Neuronal stem cell (in vitro differentiated cells): ENCODE measurements at regions not wholly inside any gene's neighbourhood (a gene's known extent, or its start where the extent isn't known, plus 50 kb on each side); places are given as distances from the start of the nearest gene placed in this dataset.

Experiments used
- DNase-seq: peaks from one replicate; pipeline ENCODE4 v3.0.0-alpha.2; 2013; ENCODE audit warnings: low spot score
- H2AFZ ChIP-seq: one replicate; pipeline ENCODE4 v1.6.1; 2013; ENCODE audit warnings: mild to moderate bottlenecking, low read length, inconsistent platforms
- H2AK5ac ChIP-seq: 2 replicates; pipeline ENCODE4 v1.6.1; 2013; ENCODE audit warnings: low read depth, mild to moderate bottlenecking, inconsistent platforms, low read length, moderate library complexity, mixed read lengths
- H2BK120ac ChIP-seq: 2 replicates; pipeline ENCODE4 v1.6.1; 2013; ENCODE audit warnings: low read depth, mild to moderate bottlenecking, inconsistent platforms, low read length, moderate library complexity, mixed read lengths
- H2BK12ac ChIP-seq: one replicate; pipeline ENCODE4 v1.6.1; 2013; ENCODE audit warnings: low read length, inconsistent platforms
- H2BK15ac ChIP-seq: 2 replicates; pipeline ENCODE4 v1.6.1; 2013; ENCODE audit warnings: mild to moderate bottlenecking, low read length, inconsistent platforms, mixed read lengths
- H2BK5ac ChIP-seq: one replicate; pipeline ENCODE4 v1.6.1; 2013; ENCODE audit warnings: inconsistent platforms, mild to moderate bottlenecking, low read length, moderate library complexity
- H3K14ac ChIP-seq: one replicate; pipeline ENCODE4 v1.6.1; 2013; ENCODE audit warnings: low read length, inconsistent platforms
- H3K18ac ChIP-seq: 2 replicates; pipeline ENCODE4 v1.6.1; 2013; ENCODE audit warnings: low read length, inconsistent platforms
- H3K23ac ChIP-seq: 2 replicates; pipeline ENCODE4 v1.6.1; 2013; ENCODE audit warnings: low read depth, mild to moderate bottlenecking, mixed read lengths, low read length, inconsistent platforms; ENCODE audit not compliant: poor library complexity
- H3K27ac ChIP-seq: replicated peaks from 3 replicates; pipeline ENCODE4 v1.5.1; 2013; ENCODE audit warnings: low read length, inconsistent platforms
- H3K27me3 ChIP-seq, 3 experiments: 2 replicates each; pipeline ENCODE4 v1.6.1; 2013; ENCODE audit warnings: low read length in 3 of 3, mild to moderate bottlenecking in 2 of 3, inconsistent platforms in 1 of 3, low read depth in 1 of 3, mixed read lengths in 1 of 3, moderate library complexity in 1 of 3; ENCODE audit not compliant: control insufficient read depth in 3 of 3, insufficient read depth in 3 of 3
- H3K36me3 ChIP-seq, 2 donors: replicated peaks in 1 of 2; 2 replicates each; pipeline ENCODE4 v1.6.1; 2013; ENCODE audit warnings: low read length in 2 of 2; ENCODE audit not compliant: control insufficient read depth in 2 of 2, insufficient read depth in 2 of 2
- H3K4ac ChIP-seq: 2 replicates; pipeline ENCODE4 v1.6.1; 2013; ENCODE audit warnings: inconsistent platforms, mild to moderate bottlenecking, low read length, moderate library complexity
- H3K4me1 ChIP-seq, 2 donors: 1 replicate in 1 of 2; 2 replicates in 1 of 2; pipeline ENCODE4 v1.6.1; 2013; ENCODE audit warnings: low read length in 2 of 2, low read depth in 1 of 2; ENCODE audit not compliant: control insufficient read depth in 2 of 2, insufficient read depth in 1 of 2
- H3K4me2 ChIP-seq: one replicate; pipeline ENCODE4 v1.6.1; 2013; ENCODE audit warnings: mild to moderate bottlenecking, low read length, inconsistent platforms; ENCODE audit not compliant: insufficient read depth, poor library complexity, severe bottlenecking
- H3K4me3 ChIP-seq, 2 donors: 2 replicates each; pipeline ENCODE4 v1.5.1; 2013; ENCODE audit warnings: low read length in 2 of 2, mild to moderate bottlenecking in 2 of 2, inconsistent platforms in 1 of 2, moderate library complexity in 1 of 2
- H3K79me1 ChIP-seq: one replicate; pipeline ENCODE4 v1.6.1; 2013; ENCODE audit warnings: low read depth, mild to moderate bottlenecking, inconsistent platforms, low read length, moderate library complexity
- H3K9ac ChIP-seq: one replicate; pipeline ENCODE4 v1.6.1; 2013; ENCODE audit warnings: mild to moderate bottlenecking, low read depth, low read length, inconsistent platforms; ENCODE audit not compliant: poor library complexity
- H3K9me3 ChIP-seq, 2 donors: replicated peaks in 1 of 2; 2 replicates each; pipeline versions ENCODE3 to v1.6.1; 2013; ENCODE audit warnings: low read length in 2 of 2, mild to moderate bottlenecking in 2 of 2, inconsistent platforms in 1 of 2, low read depth in 1 of 2, mixed read lengths in 1 of 2, moderate library complexity in 1 of 2; ENCODE audit not compliant: control insufficient read depth in 2 of 2, insufficient read depth in 1 of 2
- H4K8ac ChIP-seq: one replicate; pipeline ENCODE4 v1.6.1; 2013; ENCODE audit warnings: low read depth, mild to moderate bottlenecking, inconsistent platforms, low read length, moderate library complexity
- H4K91ac ChIP-seq: one replicate; pipeline ENCODE4 v1.6.1; 2013; ENCODE audit warnings: low read length, low read depth, mild to moderate bottlenecking, inconsistent platforms; ENCODE audit not compliant: poor library complexity
- WGBS, 2 donors: extraction: QIAGEN DNeasy Blood & Tissue Kit; methylation state at CpG; one replicate each; pipeline ENCODE4 v1.1.7; 2013; ENCODE audit warnings: missing lambda C conversion rate in 2 of 2, mixed read lengths in 1 of 2; ENCODE audit not compliant: insufficient read length in 2 of 2, insufficient replicate concordance in 1 of 2; ENCODE audit errors: extremely low coverage in 2 of 2; 5-methylcytosine and 5-hydroxymethylcytosine counted together

DNA sequence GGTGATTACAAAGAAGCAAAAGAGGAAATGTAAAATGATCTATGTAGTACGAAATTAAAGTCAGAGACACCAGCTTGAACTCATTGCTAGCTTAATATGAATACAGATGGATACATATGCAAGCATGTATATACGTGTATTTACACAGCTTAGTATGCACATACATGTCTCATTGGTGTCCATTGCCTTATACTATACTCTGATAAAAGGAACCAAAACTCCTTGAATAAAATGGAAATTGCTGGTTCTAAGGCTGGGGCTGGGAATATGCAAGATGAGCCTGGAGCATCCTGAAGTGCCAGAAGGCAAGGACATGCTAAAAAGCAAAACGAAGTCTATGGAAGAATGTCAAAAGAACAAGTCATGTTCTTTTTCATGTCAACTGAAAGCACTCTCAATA, 1424.4 kb upstream of the SLC39A10 start:
- no peak overlapping the region for H3K18ac ChIP-seq

DNA sequence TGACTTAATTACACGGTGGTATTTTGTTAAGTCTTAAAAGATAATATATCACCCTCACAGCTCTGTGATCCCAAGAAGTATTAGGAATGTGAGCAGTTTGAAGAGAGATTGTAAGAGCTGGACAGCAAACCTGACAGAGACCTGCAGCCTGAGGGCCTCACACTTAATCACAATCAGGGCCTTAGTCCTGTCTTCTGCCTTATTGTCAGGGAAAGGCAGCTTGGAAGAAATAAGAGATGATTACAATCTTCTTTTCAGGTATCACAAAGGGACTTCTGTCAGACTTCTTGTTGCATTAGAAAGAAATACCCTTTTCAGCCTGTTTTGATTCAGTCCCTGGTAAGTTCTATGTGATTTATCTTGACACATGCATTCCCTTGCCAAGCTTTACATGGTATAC, 1433.8 kb upstream of the SLC39A10 start:
- Histone ChIP-seq H3K27ac (no peak overlapping the region), H3K4me3 (no peak overlapping the region), H4K8ac (no peak overlapping the region), H2BK15ac (no peak overlapping the region), H3K4me2 (no peak overlapping the region), H2BK12ac (no peak overlapping the region), H3K14ac (no peak overlapping the region), H3K18ac (no peak overlapping the region), H3K9me3 (no peaks in the 10 kb centered on the region), H3K9ac (no peak overlapping the region), H2AK5ac (no peak overlapping the region), H3K27me3 (no peaks in the 10 kb centered on the region), H2BK5ac (no peak overlapping the region), H4K91ac (no peak overlapping the region), H3K4ac (no peak overlapping the region), H2BK120ac (no peak overlapping the region), H3K23ac (no peak overlapping the region), H3K4me1 (peaks cover 0 to 2% of the 10 kb centered on the region in 2 donors), H2AFZ (peak overlapping the region; percentile 37), H3K36me3 (no peaks in the 10 kb centered on the region), H3K79me1 (no peaks in the 10 kb centered on the region)
- peak; percentile 2 for DNase-seq
- no CpG with 5 or more reads among the region's 1 CpG for WGBS, 2 donors

More for the DNA sequence above, 1424.4 kb upstream of the SLC39A10 start:
- no peak overlapping the region for H3K9ac ChIP-seq
- H3K23ac ChIP-seq = no peak overlapping the region
- H3K4ac ChIP-seq = no peak overlapping the region
- no peak overlapping the region for H2AK5ac ChIP-seq
- H2BK120ac ChIP-seq = no peak overlapping the region
- H2AFZ ChIP-seq = no peak overlapping the region
- H3K4me3 ChIP-seq = no peak overlapping the region
- H3K4me2 ChIP-seq = no peak overlapping the region
- no peak overlapping the region for H3K14ac ChIP-seq
- no peak overlapping the region for H4K8ac ChIP-seq
- no peaks in the 10 kb centered on the region for H3K27me3 ChIP-seq
- H3K4me1 ChIP-seq = no peaks in the 10 kb centered on the region
- no peak for DNase-seq
- H2BK5ac ChIP-seq = no peak overlapping the region
- no peaks in the 10 kb centered on the region for H3K9me3 ChIP-seq
- no CpG with 5 or more reads among the region's 3 CpGs for WGBS, 2 donors
- no peaks in the 10 kb centered on the region for H3K36me3 ChIP-seq
- no peak overlapping the region for H2BK15ac ChIP-seq
- no peak overlapping the region for H4K91ac ChIP-seq
- H3K27ac ChIP-seq = no peak overlapping the region
- H3K79me1 ChIP-seq = no peaks in the 10 kb centered on the region
- no peak overlapping the region for H2BK12ac ChIP-seq

DNA sequence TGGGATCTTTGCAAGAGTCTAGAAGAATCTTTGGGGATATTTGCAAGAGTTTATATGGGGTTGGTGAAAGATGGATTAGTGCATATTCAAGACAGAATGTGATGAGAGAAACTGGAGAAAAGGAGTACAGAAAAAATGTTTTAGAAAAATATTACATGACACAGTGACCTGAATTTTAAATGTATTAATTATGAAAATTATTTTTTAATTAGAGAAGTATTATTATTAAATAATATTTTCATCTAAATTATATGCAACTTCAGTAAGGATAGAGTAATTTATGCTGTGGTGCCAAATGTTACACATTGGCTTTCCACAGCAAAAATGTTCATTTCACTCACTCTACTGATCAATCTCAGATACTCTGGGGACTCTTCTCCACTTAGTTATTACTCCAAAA, 1442.8 kb upstream of the SLC39A10 start:
- H3K79me1 ChIP-seq = no peaks in the 10 kb centered on the region
- no peaks in the 10 kb centered on the region for H3K36me3 ChIP-seq
- no peak overlapping the region for H3K14ac ChIP-seq
- no peak overlapping the region for H3K27ac ChIP-seq
- H3K4ac ChIP-seq = no peak overlapping the region
- H4K8ac ChIP-seq = no peak overlapping the region
- H2BK120ac ChIP-seq = no peak overlapping the region
- no peaks in the 10 kb centered on the region for H3K4me1 ChIP-seq
- no peak overlapping the region for H2AK5ac ChIP-seq
- no peak overlapping the region for H2BK5ac ChIP-seq
- no peak overlapping the region for H4K91ac ChIP-seq
- H2BK15ac ChIP-seq = no peak overlapping the region
- H3K27me3 ChIP-seq = no peaks in the 10 kb centered on the region
- no peak overlapping the region for H3K4me2 ChIP-seq
- H3K18ac ChIP-seq = no peak overlapping the region
- no peak for DNase-seq
- H2BK12ac ChIP-seq = no peak overlapping the region
- H3K4me3 ChIP-seq = no peak overlapping the region
- H3K9me3 ChIP-seq = no peaks in the 10 kb centered on the region
- H3K23ac ChIP-seq = no peak overlapping the region
- no peak overlapping the region for H3K9ac ChIP-seq
- no peak overlapping the region for H2AFZ ChIP-seq

GRCh38 chr2:194205568-194206227, 1451.3 kb upstream of the SLC39A10 start:
- no peak overlapping the region for H2BK5ac ChIP-seq
- H2BK15ac ChIP-seq = no peak overlapping the region
- WGBS, 2 donors = no CpG with 5 or more reads among the region's 5 CpGs
- no peak overlapping the region for H2AFZ ChIP-seq
- H3K79me1 ChIP-seq = no peaks in the 10 kb centered on the region
- H4K8ac ChIP-seq = no peak overlapping the region
- H4K91ac ChIP-seq = no peak overlapping the region
- H2AK5ac ChIP-seq = no peak overlapping the region
- no peak overlapping the region for H3K27ac ChIP-seq
- no peak overlapping the region for H3K4me3 ChIP-seq
- no peaks in the 10 kb centered on the region for H3K9me3 ChIP-seq
- H3K4ac ChIP-seq = no peak overlapping the region
- no peak overlapping the region for H3K18ac ChIP-seq
- no peak overlapping the region for H3K23ac ChIP-seq
- H3K4me1 ChIP-seq = no peaks in the 10 kb centered on the region
- no peak for DNase-seq
- no peak overlapping the region for H3K14ac ChIP-seq
- no peak overlapping the region for H2BK120ac ChIP-seq
- no peak overlapping the region for H2BK12ac ChIP-seq
- H3K4me2 ChIP-seq = no peak overlapping the region
- no peak overlapping the region for H3K9ac ChIP-seq
- H3K27me3 ChIP-seq = no peaks in the 10 kb centered on the region
- H3K36me3 ChIP-seq = no peaks in the 10 kb centered on the region
